ENCODE measurements at regions not wholly inside any gene's neighbourhood (a gene's known extent, or its start where the extent isn't known, plus 50 kb on each side); places are given as distances from the start of the nearest gene placed in this dataset.

- Histone ChIP-seq H3K79me2 (ENCODE audit: insufficient read depth, low read length) (no peaks in the 10 kb centered on the region), H3K36me3 (ENCODE audit: insufficient read depth, low read length) (no peaks in the 10 kb centered on the region), H4K20me1 (ENCODE audit: insufficient read depth, low read length) (no peaks in the 10 kb centered on the region), H3K27ac (ENCODE audit: low read length) (no peak overlapping the region), H3K9me3 (ENCODE audit: insufficient read depth, low read length, severe bottlenecking) (no peaks in the 10 kb centered on the region), H3K9ac (ENCODE audit: low read depth, low read length) (no peak overlapping the region), H3K27me3 (ENCODE audit: insufficient read depth, low read length, poor library complexity) (no peaks in the 10 kb centered on the region), H3K4me1 (ENCODE audit: insufficient read depth, low read length) (no peaks in the 10 kb centered on the region), H3K4me3 (ENCODE audit: low read depth in 1 of 2, low read length in 2 of 2) (no peak overlapping the region), H2AFZ (ENCODE audit: low read depth, low read length) (no peak overlapping the region), H3K4me2 (ENCODE audit: insufficient read depth, low read length) (no peak overlapping the region)
- ATAC-seq (ENCODE audit: insufficient read depth, low read depth) (no peak), DNase-seq (no peak)
- TF ChIP-seq, protein P1, sequence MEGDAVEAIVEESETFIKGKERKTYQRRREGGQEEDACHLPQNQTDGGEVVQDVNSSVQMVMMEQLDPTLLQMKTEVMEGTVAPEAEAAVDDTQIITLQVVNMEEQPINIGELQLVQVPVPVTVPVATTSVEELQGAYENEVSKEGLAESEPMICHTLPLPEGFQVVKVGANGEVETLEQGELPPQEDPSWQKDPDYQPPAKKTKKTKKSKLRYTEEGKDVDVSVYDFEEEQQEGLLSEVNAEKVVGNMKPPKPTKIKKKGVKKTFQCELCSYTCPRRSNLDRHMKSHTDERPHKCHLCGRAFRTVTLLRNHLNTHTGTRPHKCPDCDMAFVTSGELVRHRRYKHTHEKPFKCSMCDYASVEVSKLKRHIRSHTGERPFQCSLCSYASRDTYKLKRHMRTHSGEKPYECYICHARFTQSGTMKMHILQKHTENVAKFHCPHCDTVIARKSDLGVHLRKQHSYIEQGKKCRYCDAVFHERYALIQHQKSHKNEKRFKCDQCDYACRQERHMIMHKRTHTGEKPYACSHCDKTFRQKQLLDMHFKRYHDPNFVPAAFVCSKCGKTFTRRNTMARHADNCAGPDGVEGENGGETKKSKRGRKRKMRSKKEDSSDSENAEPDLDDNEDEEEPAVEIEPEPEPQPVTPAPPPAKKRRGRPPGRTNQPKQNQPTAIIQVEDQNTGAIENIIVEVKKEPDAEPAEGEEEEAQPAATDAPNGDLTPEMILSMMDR (IDR thresholded peaks at IDR 0.05; ENCODE audit: borderline replicate concordance, extremely low read depth, low read length, poor library complexity, severe bottlenecking) = no peak
- no peak for TF ChIP-seq EZH2 (IDR thresholded peaks at IDR 0.05; ENCODE audit: borderline replicate concordance, low read depth, low read length, severe bottlenecking)
Measured at GRCh38 chr21:15130751-15131150, 66.0 kb upstream of the NRIP1 start.

GRCh38 chr21:15132781-15133180 is 68.0 kb upstream of the NRIP1 start:
- Histone ChIP-seq H3K9me3 (ENCODE audit: insufficient read depth, low read length, severe bottlenecking) (no peaks in the 10 kb centered on the region), H3K27ac (ENCODE audit: low read length) (no peak overlapping the region), H3K4me3 (ENCODE audit: low read depth in 1 of 2, low read length in 2 of 2) (no peak overlapping the region), H2AFZ (ENCODE audit: low read depth, low read length) (no peak overlapping the region), H3K36me3 (ENCODE audit: insufficient read depth, low read length) (no peaks in the 10 kb centered on the region), H3K9ac (ENCODE audit: low read depth, low read length) (no peak overlapping the region), H3K79me2 (ENCODE audit: insufficient read depth, low read length) (no peaks in the 10 kb centered on the region), H3K27me3 (ENCODE audit: insufficient read depth, low read length, poor library complexity) (no peaks in the 10 kb centered on the region), H3K4me1 (ENCODE audit: insufficient read depth, low read length) (no peaks in the 10 kb centered on the region), H4K20me1 (ENCODE audit: insufficient read depth, low read length) (no peaks in the 10 kb centered on the region), H3K4me2 (ENCODE audit: insufficient read depth, low read length) (no peak overlapping the region)
- no peak for DNase-seq
- TF ChIP-seq, protein P1 (IDR thresholded peaks at IDR 0.05; ENCODE audit: borderline replicate concordance, extremely low read depth, low read length, poor library complexity, severe bottlenecking) = no peak
- no peak for TF ChIP-seq EZH2 (IDR thresholded peaks at IDR 0.05; ENCODE audit: borderline replicate concordance, low read depth, low read length, severe bottlenecking)
- ATAC-seq (ENCODE audit: insufficient read depth, low read depth) = no peak

DNA sequence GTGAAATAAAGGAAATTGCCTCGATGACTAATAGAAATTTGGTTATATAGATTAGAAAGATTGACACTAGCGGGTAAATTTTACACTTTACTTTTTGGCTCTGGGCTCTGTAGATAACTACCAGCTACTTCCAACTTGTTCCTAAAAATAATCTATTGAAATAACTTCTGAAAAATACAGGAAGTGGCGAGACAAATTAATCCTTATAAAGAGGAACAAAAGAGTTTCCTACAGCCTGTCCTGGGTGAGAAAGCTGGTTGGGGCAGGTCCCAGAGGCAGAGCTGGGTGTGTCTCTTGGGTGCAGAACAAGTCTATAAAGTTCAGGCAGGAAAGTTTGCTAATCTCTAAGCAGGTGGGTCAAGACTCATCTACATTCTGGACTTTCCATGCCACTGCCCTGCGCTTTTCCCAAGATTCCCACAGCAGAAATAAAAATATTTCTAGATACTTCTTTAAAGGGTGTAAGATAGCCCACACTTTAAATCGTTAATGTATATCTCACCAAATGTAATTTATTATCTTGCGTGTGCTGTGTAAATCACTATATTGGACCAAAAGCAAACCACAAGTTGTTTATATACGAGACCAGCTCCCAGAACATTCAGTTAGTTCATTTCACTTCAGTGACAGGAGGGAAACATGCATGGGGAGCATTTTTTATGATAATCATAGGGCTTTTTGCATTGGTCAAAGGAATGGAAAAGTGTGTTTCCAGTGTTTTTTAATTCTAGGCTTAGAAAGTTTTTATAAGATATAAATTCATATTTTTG is 70.1 kb upstream of the NRIP1 start:
- no peak overlapping the region for H2AFZ ChIP-seq (ENCODE audit: low read depth, low read length)
- no peak overlapping the region for H3K4me3 ChIP-seq (ENCODE audit: low read depth in 1 of 2, low read length in 2 of 2)
- no peak overlapping the region for H3K27ac ChIP-seq (ENCODE audit: low read length)
- ATAC-seq (ENCODE audit: insufficient read depth, low read depth) (no peak), DNase-seq (no peak)
- TF ChIP-seq EZH2 (IDR thresholded peaks at IDR 0.05; ENCODE audit: borderline replicate concordance, low read depth, low read length, severe bottlenecking) = no peak
- TF ChIP-seq, protein P1 (IDR thresholded peaks at IDR 0.05; ENCODE audit: borderline replicate concordance, extremely low read depth, low read length, poor library complexity, severe bottlenecking) = no peak
- H3K9me3 ChIP-seq (ENCODE audit: insufficient read depth, low read length, severe bottlenecking) = no peaks in the 10 kb centered on the region
- no peak overlapping the region for H3K9ac ChIP-seq (ENCODE audit: low read depth, low read length)
- H3K4me2 ChIP-seq (ENCODE audit: insufficient read depth, low read length) = no peak overlapping the region
- no peaks in the 10 kb centered on the region for H3K36me3 ChIP-seq (ENCODE audit: insufficient read depth, low read length)
- no peaks in the 10 kb centered on the region for H3K79me2 ChIP-seq (ENCODE audit: insufficient read depth, low read length)
- no peaks in the 10 kb centered on the region for H3K27me3 ChIP-seq (ENCODE audit: insufficient read depth, low read length, poor library complexity)
- no peaks in the 10 kb centered on the region for H4K20me1 ChIP-seq (ENCODE audit: insufficient read depth, low read length)
- peaks cover 3% of the 10 kb centered on the region; the same call in 1 of the 2 replicates for H3K4me1 ChIP-seq (ENCODE audit: insufficient read depth, low read length)

Data from DND-41 (cell line).